ENCODE measurements at regions not wholly inside any gene's neighbourhood (a gene's known extent, or its start where the extent isn't known, plus 50 kb on each side); places are given as distances from the start of the nearest gene placed in this dataset.

DNA sequence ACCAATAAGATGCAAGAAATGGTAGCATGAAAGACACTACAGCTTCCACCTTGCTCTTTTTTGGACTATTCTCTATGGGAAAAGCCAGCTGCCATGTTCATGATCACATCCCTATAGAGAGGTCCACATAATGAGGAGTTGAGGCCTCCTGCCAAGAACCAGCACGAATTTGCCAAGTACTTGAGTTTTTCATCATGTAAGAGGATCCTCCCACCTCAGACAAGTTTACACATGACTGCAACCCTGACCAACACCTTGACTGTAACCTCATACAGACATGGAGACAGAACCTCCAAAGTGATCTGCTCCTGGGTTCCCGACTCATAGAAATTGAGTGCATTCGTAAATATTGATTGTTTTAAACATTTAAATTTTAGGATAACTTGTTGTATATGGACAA, 135.2 kb upstream of the TSPAN5 start:
- no CpG with 5 or more reads among the region's 3 CpGs for WGBS (ENCODE audit: extremely low coverage, insufficient coverage, low lambda C conversion rate)
- no peak overlapping the region for H3K56ac ChIP-seq (ENCODE audit: low read length)
- H2BK5ac ChIP-seq (ENCODE audit: low read length) = no peak overlapping the region
- no peak for DNase-seq
- H3K4me3 ChIP-seq (ENCODE audit: low read length) = no peak overlapping the region
- no peak overlapping the region for H3K9ac ChIP-seq (ENCODE audit: low read length)
- H2BK15ac ChIP-seq (replicated peaks; ENCODE audit: low read depth) = peak overlapping the region; percentile 19
- H3K27me3 ChIP-seq (ENCODE audit: insufficient read depth, low read length, poor library complexity) = no peaks in the 10 kb centered on the region
- H3K23ac ChIP-seq (ENCODE audit: low read length) = no peak overlapping the region
- no peak overlapping the region for H2AK5ac ChIP-seq (ENCODE audit: low read length)
- no peaks in the 10 kb centered on the region for H3K79me1 ChIP-seq (ENCODE audit: low read length)
- H3K4me2 ChIP-seq (ENCODE audit: low read length) = no peak overlapping the region
- H4K5ac ChIP-seq (ENCODE audit: low read length) = no peak overlapping the region
- no peaks in the 10 kb centered on the region for H3K4me1 ChIP-seq (ENCODE audit: control insufficient read depth, low read depth, low read length)
- no peak overlapping the region for H3K18ac ChIP-seq (ENCODE audit: low read length)
- H3K4ac ChIP-seq (ENCODE audit: low read depth, low read length) = no peak overlapping the region
- H3K79me2 ChIP-seq (ENCODE audit: control insufficient read depth, insufficient read depth, low read length) = no peaks in the 10 kb centered on the region
- no peaks in the 10 kb centered on the region for H3K36me3 ChIP-seq (ENCODE audit: control insufficient read depth, insufficient read depth, low read length)
- H2BK120ac ChIP-seq (ENCODE audit: low read depth, low read length) = no peak overlapping the region
- H3K27ac ChIP-seq (ENCODE audit: low read depth, low read length) = no peak overlapping the region
- H4K8ac ChIP-seq (ENCODE audit: low read depth, low read length) = no peak overlapping the region

DNA sequence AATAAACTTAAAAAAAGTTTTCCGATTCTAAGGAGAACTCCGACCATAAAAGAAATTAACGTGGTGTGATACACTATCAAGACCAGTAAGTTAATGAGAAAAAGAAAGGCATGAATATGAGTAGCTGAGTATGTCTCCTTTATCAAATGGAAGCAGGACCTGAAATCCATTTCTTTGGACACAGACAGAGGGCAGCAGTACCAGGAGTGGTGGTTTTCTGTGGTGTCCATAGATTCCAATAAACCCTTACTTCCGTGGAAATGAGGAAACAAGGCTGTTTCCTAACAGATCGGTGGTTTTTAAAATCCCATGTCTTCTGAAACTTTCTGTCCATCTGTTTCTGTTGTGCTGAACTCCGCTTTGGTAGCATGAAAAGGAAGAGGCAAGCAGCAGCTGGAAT, 128.5 kb upstream of the TSPAN5 start:
- H4K8ac ChIP-seq (ENCODE audit: low read depth, low read length) = no peak overlapping the region
- no peaks in the 10 kb centered on the region for H3K79me2 ChIP-seq (ENCODE audit: control insufficient read depth, insufficient read depth, low read length)
- H3K56ac ChIP-seq (ENCODE audit: low read length) = no peak overlapping the region
- H2BK5ac ChIP-seq (ENCODE audit: low read length) = no peak overlapping the region
- no peak overlapping the region for H4K5ac ChIP-seq (ENCODE audit: low read length)
- no peaks in the 10 kb centered on the region for H3K4me1 ChIP-seq (ENCODE audit: control insufficient read depth, low read depth, low read length)
- H3K27me3 ChIP-seq (ENCODE audit: insufficient read depth, low read length, poor library complexity) = no peaks in the 10 kb centered on the region
- no peak overlapping the region for H3K27ac ChIP-seq (ENCODE audit: low read depth, low read length)
- no peak overlapping the region for H3K18ac ChIP-seq (ENCODE audit: low read length)
- H3K4me3 ChIP-seq (ENCODE audit: low read length) = no peak overlapping the region
- no CpG with 5 or more reads among the region's 6 CpGs for WGBS (ENCODE audit: extremely low coverage, insufficient coverage, low lambda C conversion rate)
- H3K4me2 ChIP-seq (ENCODE audit: low read length) = no peak overlapping the region
- no peak overlapping the region for H3K9ac ChIP-seq (ENCODE audit: low read length)
- no peak overlapping the region for H3K23ac ChIP-seq (ENCODE audit: low read length)
- no peaks in the 10 kb centered on the region for H3K36me3 ChIP-seq (ENCODE audit: control insufficient read depth, insufficient read depth, low read length)
- no peak overlapping the region for H2AK5ac ChIP-seq (ENCODE audit: low read length)
- no peaks in the 10 kb centered on the region for H3K79me1 ChIP-seq (ENCODE audit: low read length)
- no peak overlapping the region for H2BK120ac ChIP-seq (ENCODE audit: low read depth, low read length)
- DNase-seq = no peak
- no peak overlapping the region for H2BK15ac ChIP-seq (replicated peaks; ENCODE audit: low read depth)
- H3K4ac ChIP-seq (ENCODE audit: low read depth, low read length) = no peak overlapping the region

DNA sequence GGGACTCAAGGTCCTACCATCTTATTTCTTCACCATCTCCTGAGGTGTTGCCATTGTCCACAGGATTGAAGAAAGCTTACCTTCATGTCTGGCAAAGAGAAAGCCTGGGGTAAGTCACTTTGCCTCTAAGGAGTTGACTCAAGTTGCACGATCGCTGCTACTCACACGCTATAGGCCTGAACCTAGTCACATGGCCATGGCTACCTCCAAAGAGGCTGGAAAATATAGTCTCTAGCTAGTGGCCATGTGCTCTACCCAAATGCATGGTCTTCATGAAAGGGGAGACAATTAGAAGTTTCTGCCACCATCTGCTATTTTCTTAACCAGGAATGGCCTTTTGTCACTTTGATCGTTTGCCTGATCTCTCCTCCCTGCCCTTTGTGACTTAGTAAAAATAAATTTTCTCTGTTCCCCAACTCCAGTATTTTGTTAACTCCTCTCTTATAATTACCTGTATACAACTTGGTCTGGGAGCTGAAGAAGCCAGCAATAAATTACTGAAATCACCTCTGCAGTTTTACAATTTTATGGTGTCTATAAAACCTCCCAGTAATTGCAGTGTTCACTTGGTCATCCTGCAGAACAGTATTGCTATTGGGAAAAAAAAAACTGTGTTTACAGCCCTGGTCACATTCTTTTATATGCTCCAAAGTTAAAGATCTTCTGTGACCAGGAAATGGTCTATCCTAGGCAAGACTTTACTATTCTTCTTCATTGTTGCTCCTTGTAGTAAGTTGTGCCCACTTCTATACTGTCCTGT, 126.7 kb upstream of the TSPAN5 start:
- H3K23ac ChIP-seq (ENCODE audit: low read length) = no peak overlapping the region
- no peaks in the 10 kb centered on the region for H3K79me2 ChIP-seq (ENCODE audit: control insufficient read depth, insufficient read depth, low read length)
- no CpG with 5 or more reads among the region's 4 CpGs for WGBS (ENCODE audit: extremely low coverage, insufficient coverage, low lambda C conversion rate)
- no peak overlapping the region for H2BK5ac ChIP-seq (ENCODE audit: low read length)
- H3K56ac ChIP-seq (ENCODE audit: low read length) = no peak overlapping the region
- no peak overlapping the region for H4K8ac ChIP-seq (ENCODE audit: low read depth, low read length)
- H3K9ac ChIP-seq (ENCODE audit: low read length) = no peak overlapping the region
- H3K18ac ChIP-seq (ENCODE audit: low read length) = no peak overlapping the region
- H2AK5ac ChIP-seq (ENCODE audit: low read length) = no peak overlapping the region
- no peaks in the 10 kb centered on the region for H3K27me3 ChIP-seq (ENCODE audit: insufficient read depth, low read length, poor library complexity)
- no peak overlapping the region for H2BK120ac ChIP-seq (ENCODE audit: low read depth, low read length)
- no peak overlapping the region for H3K4ac ChIP-seq (ENCODE audit: low read depth, low read length)
- no peaks in the 10 kb centered on the region for H3K79me1 ChIP-seq (ENCODE audit: low read length)
- no peak overlapping the region for H3K27ac ChIP-seq (ENCODE audit: low read depth, low read length)
- no peaks in the 10 kb centered on the region for H3K4me1 ChIP-seq (ENCODE audit: control insufficient read depth, low read depth, low read length)
- no peak overlapping the region for H3K4me3 ChIP-seq (ENCODE audit: low read length)
- no peak overlapping the region for H4K5ac ChIP-seq (ENCODE audit: low read length)
- no peak overlapping the region for H2BK15ac ChIP-seq (replicated peaks; ENCODE audit: low read depth)
- no peak overlapping the region for H3K4me2 ChIP-seq (ENCODE audit: low read length)
- H3K36me3 ChIP-seq (ENCODE audit: control insufficient read depth, insufficient read depth, low read length) = no peaks in the 10 kb centered on the region
- no peak for DNase-seq

GRCh38 chr4:98781641-98782357, 123.4 kb upstream of the TSPAN5 start:
- Histone ChIP-seq H3K4ac (ENCODE audit: low read depth, low read length) (no peak overlapping the region), H3K23ac (ENCODE audit: low read length) (no peak overlapping the region), H2BK5ac (ENCODE audit: low read length) (no peak overlapping the region), H2BK15ac (replicated peaks; ENCODE audit: low read depth) (no peak overlapping the region), H3K27me3 (ENCODE audit: insufficient read depth, low read length, poor library complexity) (no peaks in the 10 kb centered on the region), H3K79me1 (ENCODE audit: low read length) (no peaks in the 10 kb centered on the region), H3K9ac (ENCODE audit: low read length) (no peak overlapping the region), H2BK120ac (ENCODE audit: low read depth, low read length) (no peak overlapping the region), H3K36me3 (ENCODE audit: control insufficient read depth, insufficient read depth, low read length) (no peaks in the 10 kb centered on the region), H3K4me3 (ENCODE audit: low read length) (no peak overlapping the region), H4K8ac (ENCODE audit: low read depth, low read length) (no peak overlapping the region), H2AK5ac (ENCODE audit: low read length) (no peak overlapping the region), H3K27ac (ENCODE audit: low read depth, low read length) (no peak overlapping the region), H4K5ac (ENCODE audit: low read length) (no peak overlapping the region), H3K18ac (ENCODE audit: low read length) (no peak overlapping the region), H3K79me2 (ENCODE audit: control insufficient read depth, insufficient read depth, low read length) (no peaks in the 10 kb centered on the region), H3K4me2 (ENCODE audit: low read length) (no peak overlapping the region), H3K56ac (ENCODE audit: low read length) (no peak overlapping the region), H3K4me1 (ENCODE audit: control insufficient read depth, low read depth, low read length) (no peaks in the 10 kb centered on the region)
- no CpG with 5 or more reads among the region's 5 CpGs for WGBS (ENCODE audit: extremely low coverage, insufficient coverage, low lambda C conversion rate)
- no peak for DNase-seq

DNA sequence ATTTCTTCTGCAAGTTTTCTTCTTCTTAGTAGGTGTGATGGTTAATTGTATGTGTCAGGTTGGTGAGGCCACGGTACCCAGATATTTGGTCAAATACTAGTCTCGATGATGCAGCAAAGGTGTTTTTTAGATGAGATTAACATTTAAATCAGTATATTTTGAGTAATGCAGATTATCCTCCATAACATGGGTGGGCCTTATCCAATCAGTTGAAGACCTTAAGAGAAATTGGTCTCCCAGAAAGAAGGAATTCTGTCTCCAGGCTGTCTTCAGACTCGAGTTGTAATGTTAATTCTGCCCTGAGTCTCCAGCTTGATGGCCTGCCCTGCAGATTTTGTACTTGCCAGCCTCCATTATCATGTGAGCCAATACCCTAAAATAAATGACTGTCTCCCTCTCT, 122.5 kb upstream of the TSPAN5 start:
- WGBS (ENCODE audit: extremely low coverage, insufficient coverage, low lambda C conversion rate) = no CpG with 5 or more reads among the region's 3 CpGs
- H3K9ac ChIP-seq (ENCODE audit: low read length) = no peak overlapping the region
- H3K4ac ChIP-seq (ENCODE audit: low read depth, low read length) = no peak overlapping the region
- no peak overlapping the region for H3K27ac ChIP-seq (ENCODE audit: low read depth, low read length)
- H2BK5ac ChIP-seq (ENCODE audit: low read length) = no peak overlapping the region
- no peaks in the 10 kb centered on the region for H3K79me1 ChIP-seq (ENCODE audit: low read length)
- no peak for DNase-seq
- H3K4me1 ChIP-seq (ENCODE audit: control insufficient read depth, low read depth, low read length) = no peaks in the 10 kb centered on the region
- no peaks in the 10 kb centered on the region for H3K79me2 ChIP-seq (ENCODE audit: control insufficient read depth, insufficient read depth, low read length)
- H3K56ac ChIP-seq (ENCODE audit: low read length) = no peak overlapping the region
- no peak overlapping the region for H3K23ac ChIP-seq (ENCODE audit: low read length)
- no peak overlapping the region for H2AK5ac ChIP-seq (ENCODE audit: low read length)
- no peaks in the 10 kb centered on the region for H3K27me3 ChIP-seq (ENCODE audit: insufficient read depth, low read length, poor library complexity)
- no peak overlapping the region for H3K18ac ChIP-seq (ENCODE audit: low read length)
- H2BK120ac ChIP-seq (ENCODE audit: low read depth, low read length) = no peak overlapping the region
- H3K4me2 ChIP-seq (ENCODE audit: low read length) = no peak overlapping the region
- H3K36me3 ChIP-seq (ENCODE audit: control insufficient read depth, insufficient read depth, low read length) = no peaks in the 10 kb centered on the region
- no peak overlapping the region for H4K5ac ChIP-seq (ENCODE audit: low read length)
- H3K4me3 ChIP-seq (ENCODE audit: low read length) = no peak overlapping the region
- no peak overlapping the region for H4K8ac ChIP-seq (ENCODE audit: low read depth, low read length)
- H2BK15ac ChIP-seq (replicated peaks; ENCODE audit: low read depth) = no peak overlapping the region

Data from mesendoderm (in vitro differentiated cells).